ENCODE measurements at regions not wholly inside any gene's neighbourhood (a gene's known extent, or its start where the extent isn't known, plus 50 kb on each side); places are given as distances from the start of the nearest gene placed in this dataset.
"Not testable (repeated sequence)": the region's sequence is repeated elsewhere in the genome, so short reads cannot be mapped to it uniquely, and the experiment has no call there.

DNA sequence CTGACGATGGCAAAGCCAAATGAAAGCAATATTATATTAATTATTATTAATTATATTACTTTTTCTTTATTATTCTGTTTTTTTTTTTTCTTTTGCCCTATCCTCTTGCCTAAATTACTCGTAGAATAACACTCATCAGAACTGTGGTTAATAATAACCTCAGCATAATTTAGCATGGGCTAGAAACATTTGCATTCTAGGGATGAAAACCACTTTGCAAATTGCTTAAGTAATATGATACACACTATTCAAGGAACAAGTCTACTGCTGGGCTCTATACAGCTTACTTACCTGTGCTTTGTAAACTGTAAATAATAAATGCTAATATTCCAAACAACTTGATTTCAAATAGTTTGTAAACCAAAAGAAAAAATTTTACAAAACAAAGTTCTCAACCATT is 375.8 kb downstream of the HGF start:
- Histone ChIP-seq H3K27ac (ENCODE audit: low read depth, low read length) (no peak overlapping the region), H3K9me3 (ENCODE audit: control insufficient read depth in 2 of 3, low read length in 3 of 3) (no peaks in the 10 kb centered on the region), H3K4me1 (ENCODE audit: control insufficient read depth in 2 of 2, insufficient read depth in 2 of 2, low read length in 2 of 2) (no peaks in the 10 kb centered on the region), H3K4me3 (ENCODE audit: low read length) (no peak overlapping the region), H3K36me3 (ENCODE audit: control insufficient read depth in 2 of 3, insufficient read depth in 3 of 3, low read length in 3 of 3) (no peaks in the 10 kb centered on the region), H3K27me3 (ENCODE audit: control insufficient read depth in 2 of 2, insufficient read depth in 2 of 2, low read length in 2 of 2) (no peaks in the 10 kb centered on the region)
- H3K4me1 Mint-ChIP-seq, result no peaks in the 10 kb centered on the region
- no peak overlapping the region for H3K4me3 Mint-ChIP-seq
- DNase-seq (no peak), ATAC-seq (no peak)
- ChIA-PET CTCF (no interaction called here), POLR2A (no interaction called here)
- H3K27ac Mint-ChIP-seq, result no peak overlapping the region
- no peaks in the 10 kb centered on the region for H3K36me3 Mint-ChIP-seq
- no peaks in the 10 kb centered on the region for H3K27me3 Mint-ChIP-seq
- intact Hi-C loops (cut with micrococcal nuclease), result no loop called here
- peaks cover 0 to 3% (median 0%) of the 10 kb centered on the region in 11 donors for H3K9me3 Mint-ChIP-seq

DNA sequence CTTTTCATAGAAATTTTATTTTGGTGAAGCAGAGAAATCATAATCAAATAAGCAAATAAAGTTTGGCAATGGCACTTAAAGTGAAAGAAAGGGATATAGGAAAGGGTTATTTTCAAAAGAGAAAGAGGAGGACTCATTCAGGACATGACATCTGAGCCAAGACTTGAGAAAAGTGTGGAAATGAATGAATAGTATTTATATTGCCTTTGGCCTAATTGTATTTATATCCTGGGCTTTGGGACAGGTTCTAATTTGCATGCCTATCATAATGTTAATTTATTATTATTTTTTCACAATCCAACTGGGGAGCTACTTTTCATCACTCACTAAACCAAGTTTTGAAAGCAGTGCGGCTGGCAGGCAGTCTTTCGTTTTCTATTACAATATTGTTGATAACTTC is 376.8 kb downstream of the HGF start:
- no peak overlapping the region for H3K27ac Mint-ChIP-seq

DNA sequence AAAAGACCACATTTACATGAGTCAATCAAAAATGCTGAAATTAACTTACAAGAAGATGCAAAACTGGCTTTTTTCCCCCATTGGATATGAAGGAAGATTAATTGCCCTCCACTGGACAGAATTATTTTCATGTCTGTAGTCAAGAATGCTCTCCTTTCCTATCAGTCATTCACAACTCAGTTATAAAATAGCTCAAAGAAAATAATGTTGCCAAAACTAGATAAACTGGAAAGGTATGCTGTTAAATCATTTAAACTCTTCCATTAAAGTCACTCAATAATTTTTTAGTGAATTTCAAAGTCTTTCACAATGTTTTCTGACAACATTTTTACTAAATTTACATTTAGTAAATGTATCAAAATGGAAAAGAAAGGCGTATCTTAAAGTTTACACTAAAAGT is 384.5 kb downstream of the HGF start:
- ATAC-seq (no peak), DNase-seq (no peak)
- POLR2A ChIA-PET, result no interaction called here
- Mint-ChIP-seq H3K9me3 (peaks cover 0 to 12% (median 3%) of the 10 kb centered on the region in 11 donors), H3K36me3 (no peaks in the 10 kb centered on the region), H3K4me3 (no peak overlapping the region), H3K4me1 (no peaks in the 10 kb centered on the region), H3K27ac (no peak overlapping the region), H3K27me3 (peaks cover 0 to 4% (median 0%) of the 10 kb centered on the region in 5 donors)
- intact Hi-C loops (cut with micrococcal nuclease), result no loop called here
- Histone ChIP-seq H3K36me3 (ENCODE audit: control insufficient read depth in 2 of 3, insufficient read depth in 3 of 3, low read length in 3 of 3) (no peaks in the 10 kb centered on the region), H3K9me3 (ENCODE audit: control insufficient read depth in 2 of 3, low read length in 3 of 3) (no peaks in the 10 kb centered on the region), H3K27ac (ENCODE audit: low read depth, low read length) (no peak overlapping the region), H3K27me3 (ENCODE audit: control insufficient read depth in 2 of 2, insufficient read depth in 2 of 2, low read length in 2 of 2) (no peaks in the 10 kb centered on the region), H3K4me1 (ENCODE audit: control insufficient read depth in 2 of 2, insufficient read depth in 2 of 2, low read length in 2 of 2) (no peaks in the 10 kb centered on the region), H3K4me3 (ENCODE audit: low read length) (no peak overlapping the region)
- CTCF ChIA-PET, result no interaction called here

More for the DNA sequence above, 376.8 kb downstream of the HGF start:
- Histone ChIP-seq H3K27me3 (ENCODE audit: control insufficient read depth in 2 of 2, insufficient read depth in 2 of 2, low read length in 2 of 2) (no peaks in the 10 kb centered on the region), H3K9me3 (ENCODE audit: control insufficient read depth in 2 of 3, low read length in 3 of 3) (no peaks in the 10 kb centered on the region), H3K4me3 (ENCODE audit: low read length) (no peak overlapping the region), H3K36me3 (ENCODE audit: control insufficient read depth in 2 of 3, insufficient read depth in 3 of 3, low read length in 3 of 3) (no peaks in the 10 kb centered on the region), H3K27ac (ENCODE audit: low read depth, low read length) (no peak overlapping the region), H3K4me1 (ENCODE audit: control insufficient read depth in 2 of 2, insufficient read depth in 2 of 2, low read length in 2 of 2) (no peaks in the 10 kb centered on the region)
- Mint-ChIP-seq H3K9me3 (peaks cover 0 to 3% (median 0%) of the 10 kb centered on the region in 11 donors), H3K36me3 (no peaks in the 10 kb centered on the region), H3K4me1 (no peaks in the 10 kb centered on the region), H3K4me3 (no peak overlapping the region), H3K27me3 (no peaks in the 10 kb centered on the region)
- ChIA-PET POLR2A (no interaction called here), CTCF (no interaction called here)
- ATAC-seq (no peak), DNase-seq (no peak)
- intact Hi-C loops (cut with micrococcal nuclease), result no loop called here

DNA sequence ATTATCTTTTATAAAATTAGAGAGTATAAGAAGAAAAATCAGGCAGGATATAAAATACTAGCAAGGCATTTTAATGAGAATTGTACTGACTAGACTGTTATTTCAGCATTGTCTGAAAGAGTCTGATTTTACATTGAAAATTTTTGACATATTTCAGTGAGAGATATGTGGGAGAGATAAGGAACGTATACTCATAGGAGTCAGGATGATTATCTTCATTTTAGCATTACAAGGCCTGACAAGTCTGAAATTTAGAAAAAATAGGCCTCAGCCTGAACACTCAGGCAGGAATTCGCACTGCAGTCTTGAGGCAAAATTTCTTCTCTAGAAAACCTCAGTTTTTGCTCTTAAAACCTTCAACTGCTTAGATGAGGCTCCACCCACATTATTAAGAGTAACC is 386.0 kb downstream of the HGF start:
- Mint-ChIP-seq H3K27me3 (peaks cover 0 to 4% (median 0%) of the 10 kb centered on the region in 5 donors), H3K36me3 (no peaks in the 10 kb centered on the region), H3K4me3 (no peak overlapping the region), H3K9me3 (peaks cover 0 to 12% (median 3%) of the 10 kb centered on the region in 11 donors), H3K4me1 (no peaks in the 10 kb centered on the region), H3K27ac (no peak overlapping the region)
- intact Hi-C loops (cut with micrococcal nuclease), result no loop called here
- Histone ChIP-seq H3K4me1 (ENCODE audit: control insufficient read depth in 2 of 2, insufficient read depth in 2 of 2, low read length in 2 of 2) (no peaks in the 10 kb centered on the region), H3K4me3 (ENCODE audit: low read length) (no peak overlapping the region), H3K9me3 (ENCODE audit: control insufficient read depth in 2 of 3, low read length in 3 of 3) (no peaks in the 10 kb centered on the region), H3K27me3 (ENCODE audit: control insufficient read depth in 2 of 2, insufficient read depth in 2 of 2, low read length in 2 of 2) (no peaks in the 10 kb centered on the region), H3K27ac (ENCODE audit: low read depth, low read length) (no peak overlapping the region), H3K36me3 (ENCODE audit: control insufficient read depth in 2 of 3, insufficient read depth in 3 of 3, low read length in 3 of 3) (no peaks in the 10 kb centered on the region)
- CTCF ChIA-PET, result no interaction called here
- no peak for ATAC-seq
- POLR2A ChIA-PET, result no interaction called here
- DNase-seq, result no peak

DNA sequence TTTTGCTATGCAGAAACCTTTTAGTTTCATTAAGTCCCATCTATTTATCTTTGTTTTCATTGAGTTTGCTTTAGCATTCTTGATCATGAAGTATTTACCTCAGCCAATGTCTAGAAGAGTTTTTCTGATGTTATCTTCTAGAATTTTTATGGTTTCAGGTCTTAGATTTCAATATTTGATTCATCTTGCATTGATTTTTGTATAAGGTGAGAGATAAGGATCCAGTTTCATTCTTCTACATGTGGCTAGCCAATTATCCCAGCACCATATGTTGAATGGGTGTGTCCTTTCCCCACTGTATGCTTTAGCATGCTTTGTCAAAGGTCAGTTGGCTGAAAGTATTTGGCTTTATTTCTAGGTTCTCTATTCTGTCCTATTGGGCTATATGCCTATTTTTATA is 395.2 kb downstream of the HGF start:
- H3K36me3 ChIP-seq (ENCODE audit: control insufficient read depth in 2 of 3, insufficient read depth in 3 of 3, low read length in 3 of 3); H3K9me3 Mint-ChIP-seq; CTCF ChIA-PET; H3K27me3 Mint-ChIP-seq; H3K27ac ChIP-seq (ENCODE audit: low read depth, low read length); DNase-seq; H3K4me3 ChIP-seq (ENCODE audit: low read length); H3K4me3 Mint-ChIP-seq; H3K36me3 Mint-ChIP-seq; intact Hi-C loops (cut with micrococcal nuclease); H3K27ac Mint-ChIP-seq; H3K27me3 ChIP-seq (ENCODE audit: control insufficient read depth in 2 of 2, insufficient read depth in 2 of 2, low read length in 2 of 2); ATAC-seq; POLR2A ChIA-PET; H3K4me1 ChIP-seq (ENCODE audit: control insufficient read depth in 2 of 2, insufficient read depth in 2 of 2, low read length in 2 of 2); H3K4me1 Mint-ChIP-seq; H3K9me3 ChIP-seq (ENCODE audit: control insufficient read depth in 2 of 3, low read length in 3 of 3): not testable (repeated sequence)

DNA sequence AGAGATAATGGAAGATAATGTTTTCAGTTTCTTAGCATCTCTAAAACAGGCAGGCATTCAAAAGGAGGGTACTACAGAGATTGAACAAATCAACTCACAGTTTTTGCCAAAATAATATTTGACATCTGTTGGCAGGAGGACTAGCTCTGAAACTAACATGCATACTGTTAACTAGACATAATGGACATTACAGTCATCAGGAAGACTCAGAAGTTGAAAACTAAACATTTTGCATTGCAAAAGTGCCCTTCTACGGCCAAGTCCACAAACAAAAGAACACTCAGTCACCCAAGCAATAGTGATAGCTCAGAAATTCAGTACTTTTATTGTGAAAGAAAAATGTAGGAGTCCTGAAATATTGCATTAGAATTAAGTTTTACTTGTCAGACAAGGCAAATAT is 399.0 kb downstream of the HGF start:
- H3K36me3 Mint-ChIP-seq, result no peaks in the 10 kb centered on the region
- H3K27ac Mint-ChIP-seq, result no peak overlapping the region
- Histone ChIP-seq H3K36me3 (ENCODE audit: control insufficient read depth in 2 of 3, insufficient read depth in 3 of 3, low read length in 3 of 3) (no peaks in the 10 kb centered on the region), H3K9me3 (ENCODE audit: control insufficient read depth in 2 of 3, low read length in 3 of 3) (no peaks in the 10 kb centered on the region), H3K27me3 (ENCODE audit: control insufficient read depth in 2 of 2, insufficient read depth in 2 of 2, low read length in 2 of 2) (no peaks in the 10 kb centered on the region), H3K4me3 (ENCODE audit: low read length) (no peak overlapping the region), H3K27ac (ENCODE audit: low read depth, low read length) (no peak overlapping the region), H3K4me1 (ENCODE audit: control insufficient read depth in 2 of 2, insufficient read depth in 2 of 2, low read length in 2 of 2) (no peaks in the 10 kb centered on the region)
- no peak for DNase-seq
- no peak overlapping the region for H3K4me3 Mint-ChIP-seq
- no peaks in the 10 kb centered on the region for H3K4me1 Mint-ChIP-seq
- ChIA-PET POLR2A (no interaction called here), CTCF (no interaction called here)
- no peaks in the 10 kb centered on the region for H3K27me3 Mint-ChIP-seq
- ATAC-seq, result no peak
- peaks cover 0 to 6% (median 3%) of the 10 kb centered on the region in 11 donors for H3K9me3 Mint-ChIP-seq
- intact Hi-C loops (cut with micrococcal nuclease), result no loop called here

DNA sequence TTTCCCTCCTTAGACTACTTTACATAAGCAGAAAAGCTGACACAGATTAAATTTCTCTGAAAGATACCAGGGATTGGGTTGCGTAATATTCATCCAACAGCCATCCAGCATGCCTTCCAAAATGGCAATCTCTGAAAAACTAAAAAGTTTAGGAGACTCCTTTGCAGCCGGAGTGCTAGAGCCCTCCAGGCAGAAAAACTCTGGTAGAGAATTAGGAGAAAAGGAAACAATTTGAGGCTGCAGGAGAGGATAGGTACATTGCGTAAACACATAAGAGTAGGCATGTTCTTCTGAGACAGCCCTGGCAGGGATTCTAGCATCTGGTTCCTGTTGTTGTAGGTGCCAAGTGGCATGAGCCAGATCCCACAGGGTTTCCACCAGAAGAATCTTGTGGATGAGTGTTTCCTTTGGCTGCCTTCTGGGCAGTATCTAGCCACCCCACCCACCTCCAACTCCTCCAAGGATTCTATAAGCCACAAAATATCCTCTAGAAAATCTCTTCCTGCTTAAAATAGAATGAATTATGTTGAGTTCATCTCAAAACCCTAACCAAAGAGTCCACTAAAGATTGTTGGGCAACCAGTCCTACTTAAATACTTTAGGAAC is 402.4 kb downstream of the HGF start:
- Histone ChIP-seq H3K27ac (ENCODE audit: low read depth, low read length) (no peak overlapping the region), H3K27me3 (ENCODE audit: control insufficient read depth in 2 of 2, insufficient read depth in 2 of 2, low read length in 2 of 2) (no peaks in the 10 kb centered on the region), H3K4me3 (ENCODE audit: low read length) (no peak overlapping the region), H3K4me1 (ENCODE audit: control insufficient read depth in 2 of 2, insufficient read depth in 2 of 2, low read length in 2 of 2) (no peaks in the 10 kb centered on the region), H3K36me3 (ENCODE audit: control insufficient read depth in 2 of 3, insufficient read depth in 3 of 3, low read length in 3 of 3) (no peaks in the 10 kb centered on the region), H3K9me3 (ENCODE audit: control insufficient read depth in 2 of 3, low read length in 3 of 3) (no peaks in the 10 kb centered on the region)
- H3K4me3 Mint-ChIP-seq, result no peak overlapping the region
- ATAC-seq (no peak), DNase-seq (no peak)
- H3K27ac Mint-ChIP-seq, result no peak overlapping the region
- no peaks in the 10 kb centered on the region for H3K27me3 Mint-ChIP-seq
- H3K4me1 Mint-ChIP-seq, result no peaks in the 10 kb centered on the region
- ChIA-PET CTCF (no interaction called here), POLR2A (no interaction called here)
- intact Hi-C loops (cut with micrococcal nuclease), result no loop called here
- no peaks in the 10 kb centered on the region for H3K36me3 Mint-ChIP-seq
- H3K9me3 Mint-ChIP-seq, result peaks cover 0 to 5% (median 0%) of the 10 kb centered on the region in 11 donors

Measured in naive thymus-derived CD4-positive, alpha-beta T cell (primary cell).